GM21381 (cell line): ENCODE measurements at regions not wholly inside any gene's neighbourhood (a gene's known extent, or its start where the extent isn't known, plus 50 kb on each side); places are given as distances from the start of the nearest gene placed in this dataset.

Experiments
- ATAC-seq: cut with Tn5 transposase; IDR thresholded peaks from one replicate; pipeline ENCODE4 v1.9.1; 2021; ENCODE audit warnings: mild to moderate bottlenecking, moderate library complexity; ENCODE audit not compliant: unreplicated experiment

DNA sequence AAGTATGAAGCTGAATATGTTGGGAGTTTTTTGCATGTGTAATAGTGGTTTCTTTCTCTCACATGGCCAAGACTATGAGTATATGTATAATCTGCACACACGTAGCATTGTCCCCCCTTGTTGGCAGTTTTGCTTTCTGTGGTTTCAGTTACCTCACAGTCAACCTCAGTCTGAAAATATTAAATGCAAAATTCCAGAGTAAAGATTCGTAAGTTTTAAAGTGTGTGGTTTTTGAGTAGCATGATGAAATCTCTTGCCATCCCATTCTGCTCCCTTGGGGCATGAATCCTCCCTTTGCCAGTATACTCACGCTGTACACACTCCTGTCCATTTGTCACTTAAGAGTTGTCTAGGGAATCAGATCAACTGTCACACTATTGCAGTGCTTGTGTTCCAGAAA is 742.0 kb upstream of the CCDC54 start:
- ATAC-seq, result no peak

DNA sequence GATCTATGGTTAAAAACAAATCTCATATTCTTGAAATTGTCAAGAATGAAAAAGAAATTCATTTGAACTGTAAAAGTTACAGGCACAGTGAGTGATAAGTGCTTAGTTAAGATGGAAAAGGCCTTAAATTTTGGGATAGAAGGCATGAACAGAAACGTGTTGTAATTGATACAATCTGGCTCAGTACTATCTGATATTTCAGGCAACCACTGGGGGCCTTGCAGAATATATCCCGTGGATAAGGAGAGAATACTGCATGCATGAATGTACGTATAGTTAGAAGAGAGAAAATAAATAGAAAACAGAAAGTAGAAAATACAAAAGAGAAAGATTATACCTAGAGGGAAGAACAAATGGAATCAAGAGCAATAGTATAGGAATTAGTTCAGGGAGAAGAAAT is 741.4 kb upstream of the CCDC54 start:
- no peak for ATAC-seq

- no peak for ATAC-seq
Observed at GRCh38 chr3:106640353-106640752, 736.9 kb upstream of the CCDC54 start.

- no peak for ATAC-seq
Observed at GRCh38 chr3:106642161-106642560, 735.1 kb upstream of the CCDC54 start.

- no peak for ATAC-seq
Observed at GRCh38 chr3:106643684-106644161, 733.5 kb upstream of the CCDC54 start.

GRCh38 chr3:106673926-106674569 is 703.2 kb upstream of the CCDC54 start:
- ATAC-seq, result no peak

- no peak for ATAC-seq
Observed at GRCh38 chr3:106675451-106675850, 701.8 kb upstream of the CCDC54 start.

DNA sequence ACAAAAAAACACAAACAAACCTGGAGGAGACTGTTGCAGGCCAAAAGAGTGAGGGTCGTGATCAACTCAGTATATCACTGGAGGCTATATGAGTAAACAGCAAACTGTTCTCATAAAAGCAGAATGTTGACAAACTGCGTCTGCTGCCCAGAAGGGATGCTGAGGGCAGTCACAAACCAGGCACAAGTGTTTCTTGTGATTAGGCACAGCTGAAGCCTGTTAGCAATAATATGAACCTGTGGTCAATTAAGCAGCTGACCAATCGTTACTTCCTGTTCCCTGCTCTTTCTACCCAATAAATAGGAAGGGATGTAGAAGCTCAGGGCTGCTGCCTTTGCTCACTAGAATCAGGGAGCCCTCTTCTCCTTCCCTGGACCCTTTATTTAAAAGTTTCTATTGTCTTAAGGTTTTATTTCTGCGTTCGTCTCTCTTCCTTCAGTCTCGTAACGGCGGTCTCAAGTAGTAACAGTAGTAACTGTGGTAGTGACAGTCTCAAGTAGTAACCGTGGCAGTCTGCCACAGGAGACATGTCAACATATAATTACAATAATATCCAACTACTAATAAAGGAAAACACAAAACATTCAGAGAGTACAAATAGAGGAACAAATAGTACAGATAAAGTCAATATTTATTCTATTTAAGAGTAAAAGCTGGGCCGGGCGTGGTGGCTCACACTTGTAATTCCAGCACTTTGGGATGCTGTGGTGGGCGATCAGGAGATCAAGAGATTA is 698.4 kb upstream of the CCDC54 start:
- no peak for ATAC-seq

DNA sequence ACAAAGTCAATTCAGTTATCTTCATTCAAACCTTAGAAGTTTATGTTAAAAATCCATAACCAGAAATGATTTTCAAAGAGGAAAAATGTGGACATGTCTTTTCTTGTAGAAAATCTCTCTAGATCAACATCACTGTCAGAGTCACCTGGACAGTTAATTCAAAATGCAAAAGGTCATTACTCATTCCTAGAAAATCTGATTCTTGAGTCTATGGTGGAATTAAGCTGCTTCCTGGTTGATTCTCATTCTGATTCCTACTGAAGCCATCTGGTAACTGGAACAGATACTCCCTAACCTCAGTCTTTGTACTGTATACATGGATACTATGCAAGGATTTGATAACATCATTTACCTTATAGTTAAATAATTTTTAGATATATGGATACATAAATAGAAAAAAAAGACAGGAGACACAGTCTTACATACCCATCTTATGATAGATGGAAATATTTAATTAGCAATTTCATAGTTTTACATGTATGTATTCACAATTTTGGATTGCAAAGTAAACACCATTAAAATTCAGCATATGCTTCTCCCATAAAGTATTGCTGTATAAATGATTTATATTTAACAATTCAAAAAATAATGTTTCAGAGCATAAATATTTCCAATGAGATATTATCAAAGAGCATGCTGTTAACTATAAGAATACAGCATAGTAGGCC is 693.2 kb upstream of the CCDC54 start:
- no peak for ATAC-seq

DNA sequence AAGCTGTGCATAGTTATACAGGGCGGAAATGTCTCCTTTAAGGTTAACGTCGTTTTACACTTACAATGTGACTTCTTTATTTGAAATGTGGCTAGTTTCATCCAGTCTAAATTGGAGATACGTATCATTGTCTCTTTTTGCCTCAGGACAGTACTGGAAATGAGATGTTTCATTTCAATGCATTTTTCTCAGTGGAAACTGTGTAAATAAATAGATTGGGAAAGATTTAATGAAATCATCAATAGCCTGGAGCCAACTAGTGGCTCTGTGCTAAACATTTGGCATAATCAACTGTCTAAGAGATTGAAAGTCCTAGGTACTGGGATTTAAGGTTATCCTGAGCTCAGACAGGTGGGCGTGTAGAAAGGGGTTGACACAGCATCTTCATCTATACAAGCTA is 691.5 kb upstream of the CCDC54 start:
- no peak for ATAC-seq

- no peak for ATAC-seq
Observed at GRCh38 chr3:106687905-106688304, 689.3 kb upstream of the CCDC54 start.

- ATAC-seq, result no peak
Observed at GRCh38 chr3:106688464-106688863, 688.8 kb upstream of the CCDC54 start.

DNA sequence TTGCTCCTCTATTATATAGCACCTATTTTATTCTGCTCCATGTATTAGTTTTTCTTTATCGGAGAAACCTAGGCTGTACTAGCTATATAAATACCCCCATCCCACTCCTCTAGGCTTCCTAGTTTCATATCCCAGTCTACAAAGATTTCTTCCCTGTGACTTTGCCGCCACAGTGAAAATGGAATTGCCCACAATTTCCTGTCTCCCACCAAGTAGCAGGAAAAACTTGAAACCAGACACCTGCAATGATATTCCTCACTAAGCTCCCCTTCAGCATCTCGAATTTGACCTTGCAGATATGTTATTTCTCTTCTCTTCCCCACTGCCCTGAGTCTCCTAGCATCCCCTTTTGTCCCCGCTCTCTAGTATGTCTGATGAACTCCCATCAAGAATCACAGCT is 685.8 kb upstream of the CCDC54 start:
- no peak for ATAC-seq

- ATAC-seq, result no peak
Observed at GRCh38 chr3:106692624-106693023, 684.6 kb upstream of the CCDC54 start.

GRCh38 chr3:106699122-106699521 is 678.1 kb upstream of the CCDC54 start:
- ATAC-seq, result no peak

DNA sequence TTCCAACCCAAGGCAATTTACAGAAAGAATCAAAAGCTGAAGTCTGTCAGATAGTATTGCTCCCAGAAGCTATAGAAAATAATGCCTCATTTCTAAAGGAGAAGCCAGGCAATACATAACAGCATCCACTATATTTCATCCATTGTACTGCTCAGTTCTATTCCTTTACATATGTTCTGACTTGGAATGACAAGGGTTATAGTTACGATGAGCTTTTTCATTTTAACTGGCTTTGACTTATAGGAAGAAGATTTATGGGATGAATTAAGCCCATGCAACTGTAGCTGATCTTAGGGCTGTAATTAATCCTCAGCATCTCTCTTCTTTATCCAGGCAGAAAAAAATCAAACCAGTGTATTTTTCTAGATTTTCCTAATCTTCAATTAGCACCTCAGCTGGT is 676.3 kb upstream of the CCDC54 start:
- no peak for ATAC-seq

DNA sequence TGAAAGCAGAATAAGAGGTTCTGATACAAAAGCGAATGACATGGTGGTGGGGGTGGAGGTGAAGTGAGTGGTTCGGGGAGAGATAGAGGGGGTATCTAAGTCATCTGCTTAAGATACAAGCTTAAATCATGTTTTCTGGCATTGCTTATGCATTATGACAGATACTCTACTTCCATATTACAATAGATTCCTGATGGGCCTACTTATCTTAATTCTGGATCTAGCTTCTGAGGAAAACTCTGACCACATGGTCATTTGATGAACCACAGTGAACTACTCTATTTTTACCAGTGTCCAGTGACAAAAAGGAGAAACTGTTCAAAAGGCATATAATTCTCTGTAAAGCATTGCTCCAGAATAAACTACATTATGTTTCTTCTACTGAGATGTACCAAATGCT is 673.7 kb upstream of the CCDC54 start:
- no peak for ATAC-seq

GRCh38 chr3:106707347-106707746 is 669.9 kb upstream of the CCDC54 start:
- no peak for ATAC-seq

GRCh38 chr3:106710596-106710995 is 666.6 kb upstream of the CCDC54 start:
- no peak for ATAC-seq

- no peak for ATAC-seq
Observed at GRCh38 chr3:106711650-106712049, 665.6 kb upstream of the CCDC54 start.

DNA sequence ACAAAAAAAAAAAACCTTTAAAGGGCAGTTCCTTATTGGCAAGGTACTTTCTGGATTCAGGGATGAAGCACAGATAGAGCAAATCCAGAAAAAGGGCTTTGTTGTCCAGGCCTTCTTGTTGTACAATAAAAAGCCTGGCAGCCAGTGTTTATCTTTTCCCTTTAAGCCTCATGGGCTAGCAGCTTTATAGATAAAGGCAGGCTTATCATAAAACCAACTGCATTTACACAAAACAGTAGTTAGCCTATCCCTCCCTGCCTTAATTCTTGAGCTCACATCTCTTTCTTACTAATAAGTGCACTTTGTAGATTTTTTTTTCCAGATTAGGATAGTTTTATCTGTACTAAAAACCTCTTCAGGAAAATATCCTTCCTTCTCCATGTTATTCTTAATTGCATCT is 662.8 kb upstream of the CCDC54 start:
- no peak for ATAC-seq

GRCh38 chr3:106715286-106715685 is 662.0 kb upstream of the CCDC54 start:
- no peak for ATAC-seq
